ENCODE measurements at regions not wholly inside any gene's neighbourhood (a gene's known extent, or its start where the extent isn't known, plus 50 kb on each side); places are given as distances from the start of the nearest gene placed in this dataset.
"Not testable (repeated sequence)": the region's sequence is repeated elsewhere in the genome, so short reads cannot be mapped to it uniquely, and the experiment has no call there.

- Histone ChIP-seq H3K4me3 (ENCODE audit: low read depth in 1 of 2, low read length in 2 of 2) (no peak overlapping the region), H3K4me1 (ENCODE audit: insufficient read depth, low read length) (peaks cover 14% of the 10 kb centered on the region), H3K9ac (ENCODE audit: low read length) (no peak overlapping the region), H3K27me3 (ENCODE audit: control insufficient read depth in 1 of 2, insufficient read depth in 2 of 2, low read length in 2 of 2) (no peaks in the 10 kb centered on the region), H3K27ac (ENCODE audit: low read depth, low read length) (no peak overlapping the region), H3K9me3 (ENCODE audit: low read length) (no peaks in the 10 kb centered on the region), H3K36me3 (ENCODE audit: insufficient read depth, low read length) (no peaks in the 10 kb centered on the region)
These were observed 558.9 kb upstream of the KLF4 start for GRCh38 chr9:108048406-108049025.

- not testable (repeated sequence) for H3K36me3 ChIP-seq (ENCODE audit: insufficient read depth, low read length); H3K4me1 ChIP-seq (ENCODE audit: insufficient read depth, low read length); H3K9me3 ChIP-seq (ENCODE audit: low read length); H3K27ac ChIP-seq (ENCODE audit: low read depth, low read length); H3K4me3 ChIP-seq (ENCODE audit: low read depth in 1 of 2, low read length in 2 of 2); H3K9ac ChIP-seq (ENCODE audit: low read length); H3K27me3 ChIP-seq (ENCODE audit: control insufficient read depth in 1 of 2, insufficient read depth in 2 of 2, low read length in 2 of 2)
These were observed 558.2 kb upstream of the KLF4 start for GRCh38 chr9:108047777-108048176.

- Histone ChIP-seq H3K4me3 (ENCODE audit: low read depth in 1 of 2, low read length in 2 of 2) (no peak overlapping the region), H3K9me3 (ENCODE audit: low read length) (no peaks in the 10 kb centered on the region), H3K27ac (ENCODE audit: low read depth, low read length) (no peak overlapping the region), H3K27me3 (ENCODE audit: control insufficient read depth in 1 of 2, insufficient read depth in 2 of 2, low read length in 2 of 2) (no peaks in the 10 kb centered on the region), H3K9ac (ENCODE audit: low read length) (no peak overlapping the region), H3K4me1 (ENCODE audit: insufficient read depth, low read length) (peaks cover 2% of the 10 kb centered on the region), H3K36me3 (ENCODE audit: insufficient read depth, low read length) (no peaks in the 10 kb centered on the region)
These were observed 557.7 kb upstream of the KLF4 start for GRCh38 chr9:108047264-108047663.

- H3K9ac ChIP-seq (ENCODE audit: low read length): no peak overlapping the region
- H3K9me3 ChIP-seq (ENCODE audit: low read length): no peaks in the 10 kb centered on the region
- H3K36me3 ChIP-seq (ENCODE audit: insufficient read depth, low read length): no peaks in the 10 kb centered on the region
- no peaks in the 10 kb centered on the region for H3K4me1 ChIP-seq (ENCODE audit: insufficient read depth, low read length)
- no peak overlapping the region for H3K27ac ChIP-seq (ENCODE audit: low read depth, low read length)
- H3K4me3 ChIP-seq (ENCODE audit: low read depth in 1 of 2, low read length in 2 of 2): no peak overlapping the region
- no peaks in the 10 kb centered on the region for H3K27me3 ChIP-seq (ENCODE audit: control insufficient read depth in 1 of 2, insufficient read depth in 2 of 2, low read length in 2 of 2)
These were observed 556.3 kb upstream of the KLF4 start for GRCh38 chr9:108045851-108046250.

GRCh38 chr9:108043585-108043984 is 554.0 kb upstream of the KLF4 start:
- Histone ChIP-seq H3K27me3 (ENCODE audit: control insufficient read depth in 1 of 2, insufficient read depth in 2 of 2, low read length in 2 of 2) (no peaks in the 10 kb centered on the region), H3K4me3 (ENCODE audit: low read depth in 1 of 2, low read length in 2 of 2) (no peak overlapping the region), H3K36me3 (ENCODE audit: insufficient read depth, low read length) (no peaks in the 10 kb centered on the region), H3K9ac (ENCODE audit: low read length) (no peak overlapping the region), H3K9me3 (ENCODE audit: low read length) (no peaks in the 10 kb centered on the region), H3K27ac (ENCODE audit: low read depth, low read length) (no peak overlapping the region), H3K4me1 (ENCODE audit: insufficient read depth, low read length) (no peaks in the 10 kb centered on the region)

- Histone ChIP-seq H3K27ac (ENCODE audit: low read depth, low read length) (no peak overlapping the region), H3K4me1 (ENCODE audit: insufficient read depth, low read length) (no peaks in the 10 kb centered on the region), H3K9me3 (ENCODE audit: low read length) (no peaks in the 10 kb centered on the region), H3K36me3 (ENCODE audit: insufficient read depth, low read length) (no peaks in the 10 kb centered on the region), H3K27me3 (ENCODE audit: control insufficient read depth in 1 of 2, insufficient read depth in 2 of 2, low read length in 2 of 2) (no peaks in the 10 kb centered on the region), H3K9ac (ENCODE audit: low read length) (no peak overlapping the region), H3K4me3 (ENCODE audit: low read depth in 1 of 2, low read length in 2 of 2) (no peak overlapping the region)
These were observed 552.0 kb upstream of the KLF4 start for GRCh38 chr9:108041551-108041950.

- H3K4me1 ChIP-seq (ENCODE audit: insufficient read depth, low read length): no peaks in the 10 kb centered on the region
- no peak overlapping the region for H3K27ac ChIP-seq (ENCODE audit: low read depth, low read length)
- no peaks in the 10 kb centered on the region for H3K27me3 ChIP-seq (ENCODE audit: control insufficient read depth in 1 of 2, insufficient read depth in 2 of 2, low read length in 2 of 2)
- H3K4me3 ChIP-seq (ENCODE audit: low read depth in 1 of 2, low read length in 2 of 2): no peak overlapping the region
- no peaks in the 10 kb centered on the region for H3K36me3 ChIP-seq (ENCODE audit: insufficient read depth, low read length)
- no peaks in the 10 kb centered on the region for H3K9me3 ChIP-seq (ENCODE audit: low read length)
- H3K9ac ChIP-seq (ENCODE audit: low read length): no peak overlapping the region
These were observed 551.2 kb upstream of the KLF4 start for GRCh38 chr9:108040783-108041182.

- H3K27me3 ChIP-seq (ENCODE audit: control insufficient read depth in 1 of 2, insufficient read depth in 2 of 2, low read length in 2 of 2): no peaks in the 10 kb centered on the region
- H3K4me3 ChIP-seq (ENCODE audit: low read depth in 1 of 2, low read length in 2 of 2): no peak overlapping the region
- no peaks in the 10 kb centered on the region for H3K36me3 ChIP-seq (ENCODE audit: insufficient read depth, low read length)
- H3K9me3 ChIP-seq (ENCODE audit: low read length): no peaks in the 10 kb centered on the region
- peaks cover 8% of the 10 kb centered on the region for H3K4me1 ChIP-seq (ENCODE audit: insufficient read depth, low read length)
- H3K9ac ChIP-seq (ENCODE audit: low read length): no peak overlapping the region
- no peak overlapping the region for H3K27ac ChIP-seq (ENCODE audit: low read depth, low read length)
These were observed 549.9 kb upstream of the KLF4 start for GRCh38 chr9:108039493-108039892.

GRCh38 chr9:108039012-108039411 is 549.4 kb upstream of the KLF4 start:
- H3K36me3 ChIP-seq (ENCODE audit: insufficient read depth, low read length): no peaks in the 10 kb centered on the region
- peaks cover 12% of the 10 kb centered on the region for H3K4me1 ChIP-seq (ENCODE audit: insufficient read depth, low read length)
- no peak overlapping the region for H3K27ac ChIP-seq (ENCODE audit: low read depth, low read length)
- no peaks in the 10 kb centered on the region for H3K27me3 ChIP-seq (ENCODE audit: control insufficient read depth in 1 of 2, insufficient read depth in 2 of 2, low read length in 2 of 2)
- H3K4me3 ChIP-seq (ENCODE audit: low read depth in 1 of 2, low read length in 2 of 2): no peak overlapping the region
- no peaks in the 10 kb centered on the region for H3K9me3 ChIP-seq (ENCODE audit: low read length)
- no peak overlapping the region for H3K9ac ChIP-seq (ENCODE audit: low read length)

- H3K4me3 ChIP-seq (ENCODE audit: low read depth in 1 of 2, low read length in 2 of 2): no peak overlapping the region
- no peaks in the 10 kb centered on the region for H3K36me3 ChIP-seq (ENCODE audit: insufficient read depth, low read length)
- no peaks in the 10 kb centered on the region for H3K9me3 ChIP-seq (ENCODE audit: low read length)
- H3K9ac ChIP-seq (ENCODE audit: low read length): no peak overlapping the region
- H3K27me3 ChIP-seq (ENCODE audit: control insufficient read depth in 1 of 2, insufficient read depth in 2 of 2, low read length in 2 of 2): no peaks in the 10 kb centered on the region
- H3K27ac ChIP-seq (ENCODE audit: low read depth, low read length): no peak overlapping the region
- H3K4me1 ChIP-seq (ENCODE audit: insufficient read depth, low read length): peaks cover 14% of the 10 kb centered on the region
These were observed 545.9 kb upstream of the KLF4 start for GRCh38 chr9:108035487-108035886.

- H3K27ac ChIP-seq (ENCODE audit: low read depth, low read length): no peak overlapping the region
- no peak overlapping the region for H3K9ac ChIP-seq (ENCODE audit: low read length)
- no peak overlapping the region for H3K4me3 ChIP-seq (ENCODE audit: low read depth in 1 of 2, low read length in 2 of 2)
- H3K9me3 ChIP-seq (ENCODE audit: low read length): no peaks in the 10 kb centered on the region
- H3K4me1 ChIP-seq (ENCODE audit: insufficient read depth, low read length): peaks cover 14% of the 10 kb centered on the region
- H3K36me3 ChIP-seq (ENCODE audit: insufficient read depth, low read length): no peaks in the 10 kb centered on the region
- H3K27me3 ChIP-seq (ENCODE audit: control insufficient read depth in 1 of 2, insufficient read depth in 2 of 2, low read length in 2 of 2): no peaks in the 10 kb centered on the region
These were observed 544.7 kb upstream of the KLF4 start for GRCh38 chr9:108033976-108034964.

Data from muscle layer of colon (tissue), 2 donors.